ENCODE measurements at regions not wholly inside any gene's neighbourhood (a gene's known extent, or its start where the extent isn't known, plus 50 kb on each side); places are given as distances from the start of the nearest gene placed in this dataset.

DNA sequence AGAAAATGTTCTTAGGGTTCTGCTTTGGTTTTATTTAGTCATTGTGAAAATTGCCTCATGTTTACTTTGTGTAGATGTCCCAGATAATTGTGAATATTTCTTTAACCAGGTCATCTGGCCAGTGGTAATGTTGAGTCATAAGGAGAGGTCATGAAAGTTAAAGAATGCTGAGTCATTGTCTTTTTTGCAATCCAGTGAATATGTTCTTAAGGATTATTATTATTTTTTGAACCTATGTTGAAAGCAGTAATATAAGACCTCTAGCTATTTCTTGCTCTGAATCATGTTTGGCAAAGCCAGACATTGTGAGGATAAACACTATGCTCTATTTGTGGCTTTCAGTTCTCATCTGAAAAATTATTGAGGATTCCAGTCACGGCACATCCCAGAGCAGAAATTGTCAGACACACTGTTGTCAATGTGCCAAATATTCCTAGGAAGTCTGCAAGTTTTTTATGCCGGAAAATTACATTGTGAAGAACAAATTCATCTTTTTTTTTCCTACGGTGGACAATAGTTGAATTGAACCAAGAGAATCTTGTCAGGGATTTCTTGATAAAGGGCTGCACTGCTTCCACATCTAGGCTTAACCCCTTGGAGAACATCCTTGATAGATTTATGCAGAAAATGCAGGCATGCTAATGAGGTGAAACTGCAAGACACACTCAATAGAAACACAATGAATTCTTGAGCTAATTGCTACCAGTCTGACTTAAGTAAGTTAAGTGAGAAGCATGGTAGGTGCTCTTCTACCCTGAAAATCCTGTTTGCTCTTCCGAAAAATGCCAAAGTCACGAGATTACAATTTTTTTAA, 369.6 kb downstream of the ATP23 start:
- DNase-seq (ENCODE audit: low spot score), result peak; percentile 96

DNA sequence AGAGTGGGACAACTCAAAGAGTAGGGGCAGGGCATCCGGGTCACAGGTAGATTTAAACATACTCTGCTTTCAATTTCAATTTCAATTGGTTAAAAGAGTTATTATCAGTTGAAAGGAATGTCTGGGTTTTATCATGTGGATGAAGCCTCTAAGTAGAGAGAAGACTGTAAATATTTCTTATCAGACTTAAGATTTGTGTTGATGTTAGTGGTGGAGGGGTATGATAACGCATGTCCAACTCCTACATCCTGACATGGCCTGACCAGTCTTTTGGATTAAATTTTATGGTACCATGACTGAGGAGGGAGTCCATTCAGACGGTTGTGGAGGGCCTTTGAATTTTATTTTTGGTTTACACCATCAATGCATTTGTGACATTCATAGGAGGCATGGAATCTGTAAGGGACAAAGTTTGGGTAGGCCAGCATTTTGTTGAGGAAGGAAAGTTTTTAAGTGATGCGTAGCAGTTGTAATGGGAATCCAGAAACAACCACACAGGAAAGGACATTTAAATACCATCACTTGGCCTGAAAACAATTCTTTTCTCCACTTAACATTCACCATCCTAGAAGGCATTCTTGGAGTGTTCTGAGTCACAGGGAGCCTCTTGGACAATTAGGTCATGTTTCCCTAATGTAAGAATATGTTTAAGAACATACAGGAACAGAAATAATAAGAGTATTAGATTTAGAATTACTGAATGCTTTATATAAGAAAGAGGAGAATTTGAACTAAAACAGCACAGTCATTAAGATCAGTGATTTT, 371.9 kb downstream of the ATP23 start:
- DNase-seq (ENCODE audit: low spot score), result peak; percentile 81

DNA sequence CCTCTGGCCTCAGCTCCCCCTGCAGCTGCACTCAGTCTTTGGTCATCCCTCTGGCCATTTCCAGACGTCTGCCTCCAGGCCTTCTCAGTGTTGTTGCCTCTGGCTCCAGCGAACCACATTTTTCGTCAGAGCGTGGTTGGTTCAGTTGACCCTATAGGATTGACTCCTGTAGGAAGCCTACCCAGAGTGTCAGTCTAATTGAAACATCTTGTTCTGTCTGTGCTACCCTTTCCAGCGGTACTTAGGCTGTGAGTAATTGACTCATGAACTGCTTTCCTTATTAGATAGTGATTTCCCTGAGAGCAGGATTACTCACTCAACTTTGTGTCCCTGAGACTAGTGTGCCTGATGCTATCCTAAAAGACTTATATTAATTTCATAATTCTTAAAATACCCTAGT, 373.2 kb downstream of the ATP23 start:
- peak; percentile 67 for DNase-seq (ENCODE audit: low spot score)

DNA sequence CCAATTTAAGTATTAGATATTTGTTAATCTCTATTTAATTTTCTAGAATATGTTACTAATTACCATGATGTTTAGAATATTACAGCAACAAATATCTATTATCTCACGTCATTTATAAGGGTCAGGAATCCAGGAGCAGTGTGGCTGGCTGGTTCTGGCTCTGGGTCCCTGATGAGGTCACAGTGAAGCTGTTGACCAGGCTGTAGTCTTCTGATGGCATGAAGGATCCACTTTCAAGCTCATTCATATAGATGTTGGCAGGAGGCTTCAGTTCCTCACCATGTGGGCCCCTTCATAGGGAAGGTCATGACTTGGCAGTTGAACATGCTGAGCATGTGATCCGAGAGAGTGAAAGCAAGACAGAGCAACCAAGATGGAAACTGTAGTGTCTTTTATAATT, 375.6 kb downstream of the ATP23 start:
- DNase-seq (ENCODE audit: low spot score), result no peak

DNA sequence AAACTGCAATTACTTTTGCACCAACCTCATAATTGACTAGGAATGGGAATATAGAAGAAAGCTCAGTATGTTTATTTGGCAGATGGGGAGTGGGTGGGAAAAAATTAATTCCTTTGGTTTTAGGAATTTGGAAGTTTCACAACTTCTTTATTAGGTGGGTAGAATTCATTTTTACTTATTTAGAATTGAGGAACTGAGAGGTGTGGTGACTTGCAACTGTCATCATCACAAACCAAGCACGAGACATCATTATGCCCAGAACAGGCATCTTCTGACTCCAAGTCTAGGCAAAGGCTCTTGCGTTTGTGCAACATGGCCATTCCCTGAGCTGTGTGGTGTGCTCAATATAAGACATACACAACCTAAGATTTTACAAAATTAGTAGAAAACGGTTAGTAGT, 380.0 kb downstream of the ATP23 start:
- DNase-seq (ENCODE audit: low spot score), result no peak

DNA sequence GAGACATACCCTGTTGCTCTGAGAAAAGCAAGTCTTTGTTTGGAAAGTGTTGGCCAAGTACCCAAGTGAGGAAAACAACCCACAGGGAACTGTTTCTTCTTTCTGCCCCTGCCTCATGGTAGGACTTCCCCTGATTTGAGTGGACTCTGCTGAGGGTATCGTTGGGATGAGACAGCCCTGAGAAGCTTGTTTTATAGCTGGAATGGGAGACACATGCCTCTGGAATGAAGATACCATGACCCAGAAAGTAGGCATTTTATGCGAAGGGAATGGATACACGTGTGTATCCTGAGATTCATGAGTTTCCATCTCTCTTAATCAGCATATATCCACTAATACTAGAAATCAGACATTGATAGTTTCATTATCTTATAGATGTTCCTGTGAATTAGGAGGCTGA, 382.3 kb downstream of the ATP23 start:
- DNase-seq (ENCODE audit: low spot score), result peak; percentile 56

DNA sequence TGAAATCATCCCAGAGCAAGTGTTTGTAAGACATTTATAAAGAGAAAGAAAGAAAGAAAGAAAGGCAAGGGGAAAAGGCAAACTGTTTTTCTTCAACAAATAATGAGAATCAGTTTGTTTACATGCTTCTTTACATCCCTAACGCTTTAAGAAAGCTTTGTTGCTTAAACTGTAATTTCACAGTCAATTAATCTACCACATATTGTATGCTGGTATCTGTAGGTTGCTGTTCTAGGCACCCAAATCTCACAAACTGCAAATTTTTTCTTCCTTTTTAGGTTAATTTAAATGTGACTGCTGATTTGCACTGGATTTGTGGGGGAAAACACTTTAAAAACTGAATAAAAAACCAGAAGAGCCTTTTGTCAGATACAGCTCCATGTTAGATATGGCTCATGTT, 384.2 kb downstream of the ATP23 start:
- no peak for DNase-seq (ENCODE audit: low spot score)

DNA sequence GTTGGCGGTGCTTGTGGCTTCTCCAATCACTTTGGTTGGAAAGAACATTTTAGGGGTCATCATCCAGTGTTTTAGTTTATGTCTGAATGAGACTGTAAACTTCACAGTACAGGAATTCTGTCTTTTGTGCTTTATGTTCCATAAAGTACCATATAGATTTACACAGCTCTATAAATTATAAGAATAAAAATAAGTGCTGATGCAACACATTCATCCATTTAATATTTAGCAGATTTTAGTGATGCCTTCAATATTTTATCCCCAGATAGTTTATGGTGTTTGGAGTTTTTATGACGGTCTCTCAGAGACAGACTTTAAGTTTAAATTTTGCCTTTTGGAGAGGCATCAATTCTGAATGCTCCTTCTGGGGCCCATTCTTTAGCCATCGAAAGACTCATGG, 385.2 kb downstream of the ATP23 start:
- no peak for DNase-seq (ENCODE audit: low spot score)

DNA sequence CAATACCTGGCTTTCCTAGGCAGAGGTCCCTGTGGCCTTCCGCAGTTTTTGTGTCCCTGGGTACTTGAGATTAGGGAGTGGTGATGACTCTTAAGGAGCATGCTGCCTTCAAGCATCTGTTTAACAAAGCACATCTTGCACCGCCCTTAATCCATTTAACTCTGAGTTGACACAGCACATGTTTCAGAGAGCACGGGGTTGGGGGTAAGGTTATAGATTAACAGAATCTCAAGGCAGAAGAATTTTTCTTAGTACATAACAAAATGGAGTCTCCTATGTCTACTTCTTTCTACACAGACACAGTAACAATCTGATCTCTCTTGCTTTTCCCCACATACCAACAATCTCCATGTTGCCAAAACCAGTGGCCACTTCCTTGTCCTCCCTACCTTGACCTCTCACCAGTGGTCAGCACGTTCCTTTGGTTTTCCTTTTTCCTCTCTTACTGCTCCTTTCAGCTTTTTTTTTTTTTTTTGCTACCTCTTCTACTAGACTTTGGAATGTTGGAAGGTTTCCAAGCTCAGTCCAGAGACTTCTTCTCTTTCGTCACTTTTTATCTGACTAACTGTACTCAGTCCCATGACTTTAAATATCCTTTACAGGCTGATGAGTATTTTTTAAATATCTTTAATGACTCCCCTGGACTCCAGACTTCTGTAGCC, 395.3 kb downstream of the ATP23 start:
- peak; percentile 97 for DNase-seq (ENCODE audit: low spot score)

DNA sequence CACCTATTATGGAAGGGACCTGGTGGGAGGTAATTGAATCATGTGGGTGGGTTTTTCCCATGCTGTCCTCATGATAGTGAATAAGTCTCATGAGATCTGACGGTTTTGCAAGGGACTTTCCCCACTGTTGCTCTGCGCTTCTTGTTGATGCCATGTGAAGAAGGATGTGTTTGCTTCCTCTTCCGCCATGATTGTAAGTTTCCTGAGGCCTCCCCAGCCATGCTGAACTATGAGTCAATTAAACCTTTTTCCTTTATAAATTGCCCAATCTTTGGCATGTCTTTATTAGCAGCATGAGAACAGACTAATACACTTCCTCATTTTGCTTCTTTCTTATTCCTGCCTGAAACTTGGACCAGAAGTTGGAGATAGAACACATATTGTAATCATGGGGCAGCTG, 396.2 kb downstream of the ATP23 start:
- DNase-seq (ENCODE audit: low spot score), result peak; percentile 89

DNA sequence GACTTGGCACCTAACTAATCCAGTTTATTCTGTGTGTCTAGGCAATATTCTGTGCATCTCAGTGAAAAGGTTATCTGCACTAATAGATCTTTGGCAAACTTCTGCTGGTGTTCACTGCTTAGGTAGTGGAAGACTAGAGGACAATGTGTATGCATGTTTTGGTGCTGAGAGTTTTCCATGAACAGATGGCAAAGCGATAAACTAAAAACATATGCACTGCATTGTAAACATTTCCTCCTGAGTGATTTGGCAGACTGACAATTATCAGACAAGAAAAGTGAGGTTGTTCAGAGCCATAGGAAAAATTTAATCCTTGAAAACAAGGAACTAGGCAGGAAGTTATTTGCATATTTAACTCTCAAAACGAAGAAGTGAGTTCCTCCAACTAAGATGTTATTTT, 400.4 kb downstream of the ATP23 start:
- no peak for DNase-seq (ENCODE audit: low spot score)

DNA sequence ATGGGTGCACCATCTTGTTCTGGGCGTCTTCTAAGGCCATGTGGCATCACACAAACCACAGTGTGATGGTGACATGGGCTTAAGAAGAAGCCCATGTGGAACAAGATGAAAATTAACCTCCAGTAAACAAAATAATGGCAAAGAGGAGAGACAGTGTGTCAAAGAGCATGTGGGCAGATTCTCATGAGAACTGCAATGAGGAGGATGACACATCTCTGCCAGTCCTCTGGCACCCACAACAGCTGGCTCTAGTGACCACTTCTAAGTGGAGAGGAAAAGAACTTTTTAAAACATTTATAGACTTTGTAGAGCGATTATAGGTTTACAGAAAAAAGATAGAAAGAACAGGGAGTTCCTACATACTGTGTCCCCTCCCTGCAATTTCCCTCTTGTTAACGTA, 401.4 kb downstream of the ATP23 start:
- DNase-seq (ENCODE audit: low spot score), result no peak

DNA sequence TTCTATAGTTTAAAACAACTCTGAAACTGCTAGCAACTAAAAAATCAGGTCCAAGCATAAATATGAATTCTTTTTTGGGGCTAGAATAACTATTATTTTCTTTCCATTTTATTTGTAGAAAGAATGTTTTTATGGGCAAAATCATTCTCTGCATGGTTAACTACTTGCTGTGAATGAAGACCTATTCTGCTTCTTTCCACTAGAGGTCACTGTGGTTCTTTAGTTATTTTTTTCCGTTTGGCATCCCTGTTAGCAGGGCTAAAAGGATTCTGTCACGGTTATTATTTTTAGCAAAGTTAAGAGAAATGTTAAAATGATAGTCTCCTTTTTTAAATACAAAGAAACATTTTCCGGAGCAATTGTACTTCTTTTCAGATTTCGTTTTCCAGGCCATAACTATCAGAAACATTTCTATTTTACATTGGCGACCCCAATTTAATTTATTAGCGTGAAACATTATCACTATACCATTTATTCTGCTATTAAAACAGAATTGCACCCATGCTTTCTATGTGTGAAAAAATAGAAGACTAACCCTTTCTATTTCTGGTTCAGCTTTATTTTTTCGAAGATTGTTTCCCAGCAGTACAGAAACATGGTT, 404.8 kb downstream of the ATP23 start:
- DNase-seq (ENCODE audit: low spot score), result peak; percentile 67

DNA sequence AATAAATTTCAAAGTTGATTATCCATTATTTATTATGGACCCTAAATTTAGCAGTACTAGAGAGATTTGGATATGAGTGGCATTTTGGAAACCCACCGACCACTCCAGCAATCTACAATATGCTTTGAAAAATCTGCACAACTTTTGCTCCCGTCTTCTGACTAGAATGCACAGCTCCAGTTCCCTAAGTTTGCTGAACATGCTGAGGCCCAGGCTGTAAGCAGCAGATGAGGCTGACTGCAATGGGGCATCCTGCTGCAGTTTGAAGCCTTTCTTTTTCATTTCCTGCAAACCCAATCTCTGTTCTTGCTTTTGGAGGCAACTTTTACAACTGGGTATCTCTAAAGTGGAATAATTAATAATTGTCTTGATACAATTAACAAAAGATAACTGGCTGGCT, 405.8 kb downstream of the ATP23 start:
- DNase-seq (ENCODE audit: low spot score), result no peak

DNA sequence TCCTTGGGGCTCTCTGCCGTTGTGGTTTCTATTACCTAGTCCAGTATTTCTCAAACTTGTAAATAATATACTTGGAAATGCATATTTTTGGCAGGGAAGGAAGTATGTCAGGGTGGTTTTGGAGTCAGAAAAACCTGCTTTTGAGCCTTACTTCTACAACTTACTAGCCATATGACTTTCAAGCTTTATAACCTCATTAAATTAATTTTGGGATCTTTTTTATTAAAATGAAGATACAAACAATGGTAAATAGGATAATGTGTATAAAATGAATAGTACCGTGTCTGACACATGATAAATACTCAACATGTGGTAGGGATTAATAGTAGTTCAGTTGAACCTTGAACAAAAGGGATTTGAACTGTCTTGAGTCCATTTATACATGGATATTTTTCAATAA, 406.3 kb downstream of the ATP23 start:
- no peak for DNase-seq (ENCODE audit: low spot score)

DNA sequence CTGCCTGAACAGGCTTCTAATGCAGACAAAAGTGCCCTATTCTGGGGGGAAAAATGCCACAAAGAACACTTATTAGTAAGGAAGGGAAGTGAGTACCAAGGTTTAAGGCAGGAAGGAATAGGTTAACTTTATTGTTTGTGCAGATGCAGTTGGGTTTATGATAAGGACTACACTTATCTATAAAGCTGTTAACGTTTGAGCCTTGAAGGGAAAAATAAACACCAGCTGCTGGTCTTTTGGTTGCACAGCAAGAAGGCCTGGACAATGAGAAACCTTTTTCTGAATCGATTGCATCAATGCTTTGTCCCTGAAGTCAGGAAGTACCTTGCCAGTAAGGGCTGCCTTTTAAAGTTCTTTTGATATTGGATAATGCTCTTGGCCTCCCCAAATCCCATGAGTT, 407.8 kb downstream of the ATP23 start:
- no peak for DNase-seq (ENCODE audit: low spot score)

DNA sequence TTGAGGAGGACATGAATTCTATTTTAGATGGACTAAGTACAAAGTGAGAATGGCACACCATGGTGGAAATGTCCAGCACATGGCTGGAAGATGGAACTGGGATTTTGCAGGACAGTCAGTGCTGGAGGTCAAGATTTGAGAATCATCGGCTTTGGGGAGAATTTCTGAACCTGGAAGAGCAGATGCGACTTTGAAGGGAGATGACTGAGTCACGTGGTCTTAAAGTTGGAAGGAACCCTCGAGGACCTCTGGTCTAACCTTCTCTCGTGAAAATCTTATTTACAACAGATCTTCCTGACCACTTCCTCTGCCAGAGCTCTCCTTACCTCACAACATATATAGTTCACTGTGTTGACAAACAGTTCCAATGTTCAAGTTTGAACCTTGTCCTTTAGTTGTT, 415.4 kb downstream of the ATP23 start:
- no peak for DNase-seq (ENCODE audit: low spot score)

DNA sequence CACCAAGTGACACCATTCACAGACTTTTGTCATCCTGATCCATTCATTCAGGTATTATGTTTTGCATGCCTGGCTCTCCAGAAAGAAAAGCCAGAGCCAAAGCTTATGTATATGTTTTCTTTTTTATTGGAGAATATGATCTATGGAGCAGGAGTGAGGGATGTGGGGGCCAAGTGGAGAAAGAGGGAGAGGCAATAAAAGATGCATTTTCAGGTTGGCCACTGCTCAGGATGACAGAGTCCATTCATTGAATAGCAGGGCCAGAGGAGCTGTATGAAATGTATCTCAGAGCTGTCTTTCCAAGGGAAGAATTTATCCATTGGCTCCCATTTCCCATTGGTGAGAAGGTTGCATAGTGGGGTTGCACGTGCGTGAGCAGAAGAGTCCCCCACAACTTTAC, 416.1 kb downstream of the ATP23 start:
- no peak for DNase-seq (ENCODE audit: low spot score)

DNA sequence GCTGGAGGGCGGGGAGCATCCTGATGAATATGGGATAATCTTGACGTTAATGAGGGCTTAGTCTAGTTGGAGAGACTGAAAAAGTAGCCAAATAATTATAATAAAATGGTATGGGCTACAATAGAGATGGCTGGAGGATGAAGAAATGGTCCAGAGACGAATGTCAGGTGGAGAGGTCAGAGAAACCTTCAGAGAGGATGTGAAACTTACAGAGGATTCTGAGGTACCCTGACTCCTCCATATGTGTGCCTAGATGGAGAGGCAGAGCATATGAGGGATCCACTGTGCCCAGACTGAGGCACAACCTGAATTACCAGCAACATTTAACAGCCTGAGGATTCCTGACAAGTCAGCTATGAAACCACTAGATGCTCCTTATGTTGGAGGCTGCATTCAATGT, 417.0 kb downstream of the ATP23 start:
- no peak for DNase-seq (ENCODE audit: low spot score)

DNA sequence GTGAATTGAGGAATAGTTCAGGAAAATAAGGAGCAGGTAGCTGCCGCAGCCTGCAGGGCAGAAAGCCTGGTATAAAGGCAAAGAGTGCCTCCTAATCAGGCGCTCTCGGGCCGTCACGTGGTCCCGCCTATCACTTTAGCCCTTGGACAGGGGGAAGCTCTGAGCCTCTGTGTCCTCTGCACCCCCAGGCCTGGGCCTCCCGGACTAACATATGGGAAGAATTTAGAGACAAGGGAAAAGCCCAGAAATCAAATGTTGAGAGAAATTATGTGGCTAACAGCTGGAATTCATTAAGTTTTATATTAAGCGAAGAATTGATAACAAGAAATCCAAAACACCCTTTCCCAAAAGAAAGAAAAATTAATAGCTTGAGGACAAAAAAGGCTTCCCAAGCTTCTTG, 417.7 kb downstream of the ATP23 start:
- no peak for DNase-seq (ENCODE audit: low spot score)

DNA sequence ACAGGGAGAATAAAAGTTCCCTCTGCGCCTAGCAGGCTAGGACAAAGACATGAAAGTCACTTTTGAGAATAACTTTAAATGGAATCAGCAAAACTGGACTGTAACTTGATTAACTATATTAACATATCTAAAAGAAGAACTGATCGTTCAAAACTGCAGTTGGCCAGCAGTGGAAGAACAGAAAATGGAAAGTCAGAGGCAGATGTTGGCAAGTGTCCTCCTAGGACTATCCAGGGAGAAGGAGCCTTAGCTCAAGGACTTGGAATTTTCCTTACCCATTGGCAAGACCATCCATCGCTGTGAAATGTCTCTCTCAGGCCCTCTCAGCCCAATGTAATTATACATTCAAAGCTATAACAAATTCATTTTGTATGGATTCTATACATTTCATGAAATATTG, 419.7 kb downstream of the ATP23 start:
- no peak for DNase-seq (ENCODE audit: low spot score)

DNA sequence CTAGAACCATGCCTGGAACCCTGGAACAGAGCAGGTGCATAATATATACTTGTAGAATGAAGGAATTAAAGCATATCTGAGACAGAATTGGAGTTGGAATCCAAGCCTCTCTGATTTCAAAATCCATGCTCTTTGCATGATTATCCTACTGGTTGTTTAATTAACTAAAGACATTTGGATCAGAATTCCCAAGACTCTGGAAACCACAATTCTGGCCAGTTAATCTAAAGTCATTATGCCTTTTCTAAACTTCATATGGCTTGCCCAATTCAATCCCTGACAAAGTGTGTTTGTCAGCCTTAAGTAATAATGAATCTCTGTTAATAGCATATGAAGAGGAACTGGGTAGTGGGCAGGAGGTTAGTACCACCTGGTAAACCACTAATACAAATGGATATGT, 422.6 kb downstream of the ATP23 start:
- DNase-seq (ENCODE audit: low spot score), result no peak

All from kidney tubule cell (primary cell).